ENCODE measurements at regions not wholly inside any gene's neighbourhood (a gene's known extent, or its start where the extent isn't known, plus 50 kb on each side); places are given as distances from the start of the nearest gene placed in this dataset.

GRCh38 chr12:40559865-40560264, 132.4 kb upstream of the CNTN1 start:
- DNase-seq, result no peak

DNA sequence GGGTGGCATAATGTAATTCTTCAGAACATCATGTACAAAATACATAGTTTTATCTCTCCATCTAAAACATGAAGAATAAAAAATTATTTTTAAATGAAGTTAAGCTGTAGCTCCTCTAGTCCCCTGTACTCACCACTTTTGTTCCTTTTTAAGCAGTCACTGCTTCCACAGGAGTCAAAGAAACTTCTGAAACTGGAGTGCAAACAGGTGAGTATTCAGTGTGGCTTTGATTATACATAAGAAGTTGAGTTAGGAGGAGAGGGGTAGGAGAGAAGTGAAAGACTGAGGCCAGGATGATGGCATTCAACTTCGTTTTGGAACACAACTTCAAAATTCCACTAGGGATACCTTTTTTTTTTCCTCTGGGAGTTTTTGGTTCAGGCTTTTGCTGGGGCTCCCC, 131.4 kb upstream of the CNTN1 start:
- no peak for DNase-seq

DNA sequence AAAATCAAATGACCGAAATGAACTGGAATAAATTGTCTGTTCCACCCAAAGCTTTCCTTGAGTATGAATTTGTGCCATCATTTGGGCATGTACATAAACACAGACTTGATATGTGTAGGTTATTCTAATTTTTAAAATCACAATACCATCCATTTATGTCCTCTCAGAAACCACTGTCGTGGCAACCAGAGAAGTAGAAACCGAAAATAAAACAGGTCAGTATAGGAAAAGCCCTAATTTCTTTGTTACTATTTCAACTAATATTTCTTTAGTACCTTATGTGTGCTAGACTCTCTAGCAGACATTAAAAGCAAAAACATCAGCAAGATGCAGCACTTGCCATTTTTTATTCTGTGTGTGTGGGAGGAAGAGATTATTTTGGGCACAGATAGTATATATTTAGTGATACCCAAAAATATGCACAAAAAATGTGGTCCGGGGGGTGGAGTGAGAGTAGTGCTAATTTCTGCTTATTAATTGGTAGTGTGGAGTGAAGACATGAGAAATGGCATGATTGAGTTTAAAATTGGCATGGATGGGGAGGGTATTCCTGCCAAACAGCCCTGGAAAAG, 130.8 kb upstream of the CNTN1 start:
- DNase-seq, result no peak

DNA sequence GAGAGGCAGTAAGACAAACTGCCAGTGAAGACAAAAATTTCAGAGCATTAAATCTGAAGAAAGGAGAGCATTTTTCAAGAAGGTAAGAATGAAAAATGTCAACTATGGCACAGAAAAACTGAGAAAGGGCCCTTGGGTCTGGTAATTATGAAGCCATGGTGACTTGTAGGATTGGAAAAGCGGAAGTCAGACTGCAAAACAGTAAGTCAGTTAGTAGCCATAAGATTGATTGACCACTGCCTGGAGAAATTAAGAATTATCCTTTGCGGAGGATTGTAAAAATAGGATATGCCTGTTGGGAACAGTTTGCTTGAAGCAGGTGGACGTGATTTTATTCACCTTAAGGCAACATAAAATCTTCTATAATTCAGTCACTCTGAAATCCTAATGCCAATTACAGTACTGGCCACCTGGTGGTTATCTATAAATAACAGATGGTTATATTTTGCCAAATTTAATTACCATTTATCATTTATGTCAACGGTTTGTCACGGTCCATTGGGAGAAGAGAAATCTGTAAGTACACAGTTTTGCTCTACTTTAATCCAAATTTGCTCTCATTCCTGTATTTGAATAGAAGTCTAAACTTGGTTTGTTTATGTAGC, 127.1 kb upstream of the CNTN1 start:
- no peak for DNase-seq

DNA sequence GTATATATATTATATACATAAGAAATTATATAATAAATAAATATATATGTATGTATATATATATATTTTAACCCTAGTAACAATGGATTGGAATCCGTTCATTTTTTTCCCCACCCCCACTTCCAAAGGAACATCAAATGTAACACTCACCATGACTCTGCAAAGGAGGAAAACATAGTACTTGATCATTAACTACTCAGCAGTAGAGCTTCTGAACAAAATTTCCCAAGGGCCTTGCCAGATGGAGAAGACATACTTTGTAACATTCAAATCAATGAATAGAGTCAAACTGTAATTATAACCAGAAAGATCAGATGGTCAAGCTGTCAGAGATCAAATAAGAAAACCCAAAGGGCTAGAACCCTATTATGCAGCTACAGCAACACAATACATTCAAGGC, 126.0 kb upstream of the CNTN1 start:
- no peak for DNase-seq

DNA sequence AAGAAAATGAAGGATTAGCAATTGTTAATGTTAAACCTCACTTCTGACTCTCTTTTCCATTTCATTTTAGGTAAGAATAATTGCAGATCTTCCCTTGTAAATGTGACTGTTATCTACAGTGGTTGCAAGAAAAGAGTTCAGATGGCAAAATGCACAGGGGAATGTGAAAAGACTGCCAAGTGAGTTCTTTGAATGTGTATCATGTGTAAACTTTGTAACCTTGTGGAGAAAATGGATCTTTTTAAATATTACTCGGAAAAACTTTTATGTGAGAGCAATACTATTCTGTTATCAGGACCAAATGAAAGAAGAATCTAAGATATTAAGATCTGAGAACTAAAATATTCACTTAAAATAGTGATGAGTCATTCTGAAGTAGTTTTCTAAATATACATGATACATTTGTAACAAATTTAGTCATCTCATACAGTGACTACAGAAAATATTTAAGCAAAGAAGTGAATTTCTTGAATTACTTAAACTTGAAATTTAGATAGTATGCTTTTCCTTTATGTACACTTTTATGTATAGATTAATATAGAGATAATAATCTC, 122.5 kb upstream of the CNTN1 start:
- no peak for DNase-seq

DNA sequence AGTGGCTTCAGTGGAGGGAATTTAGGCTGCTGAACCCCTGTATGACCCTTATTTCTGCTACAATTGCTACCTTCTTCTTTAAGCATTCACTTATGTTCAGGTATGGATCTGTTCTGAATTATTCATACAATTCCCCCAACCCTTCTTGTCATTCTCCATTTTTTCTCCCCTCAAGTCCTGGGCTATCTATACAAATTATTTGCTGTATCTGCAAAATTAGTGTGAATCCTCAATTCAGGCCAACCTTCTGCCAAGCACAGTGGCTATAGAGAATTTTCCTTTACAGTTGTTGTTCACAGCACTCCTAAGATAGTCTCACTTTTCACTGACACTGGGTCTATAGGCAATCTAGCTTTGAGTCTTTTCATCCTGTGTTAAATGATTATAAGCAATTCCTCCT, 119.2 kb upstream of the CNTN1 start:
- DNase-seq, result no peak

DNA sequence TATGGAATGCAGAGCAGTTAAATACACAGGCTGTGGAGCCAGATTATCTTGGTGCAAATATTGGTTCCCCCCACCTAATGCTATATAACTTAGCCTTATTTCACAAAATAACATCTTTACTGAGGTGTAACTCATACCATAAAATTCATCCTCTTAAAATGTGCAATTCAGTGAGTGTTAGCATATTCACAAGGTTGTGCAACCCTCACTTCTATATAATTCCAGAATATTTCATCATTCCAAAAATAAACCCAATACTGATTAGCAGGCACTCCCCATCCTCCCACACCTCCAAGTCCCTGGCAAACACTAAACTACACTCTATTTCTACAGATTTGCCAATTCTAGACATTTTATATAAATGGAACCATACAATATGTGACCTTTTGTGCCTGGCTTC, 116.3 kb upstream of the CNTN1 start:
- no peak for DNase-seq

GRCh38 chr12:40577834-40578233, 114.4 kb upstream of the CNTN1 start:
- no peak for DNase-seq

- DNase-seq, result no peak
Observed at GRCh38 chr12:40579687-40580086, 112.6 kb upstream of the CNTN1 start.

GRCh38 chr12:40580346-40580745, 111.9 kb upstream of the CNTN1 start:
- no peak for DNase-seq

- DNase-seq, result no peak
Observed at GRCh38 chr12:40581889-40582288, 110.3 kb upstream of the CNTN1 start.

- DNase-seq, result no peak
Observed at GRCh38 chr12:40583743-40584142, 108.5 kb upstream of the CNTN1 start.

- no peak for DNase-seq
Observed at GRCh38 chr12:40584763-40585162, 107.5 kb upstream of the CNTN1 start.

- DNase-seq, result no peak
Observed at GRCh38 chr12:40586823-40587222, 105.4 kb upstream of the CNTN1 start.

DNA sequence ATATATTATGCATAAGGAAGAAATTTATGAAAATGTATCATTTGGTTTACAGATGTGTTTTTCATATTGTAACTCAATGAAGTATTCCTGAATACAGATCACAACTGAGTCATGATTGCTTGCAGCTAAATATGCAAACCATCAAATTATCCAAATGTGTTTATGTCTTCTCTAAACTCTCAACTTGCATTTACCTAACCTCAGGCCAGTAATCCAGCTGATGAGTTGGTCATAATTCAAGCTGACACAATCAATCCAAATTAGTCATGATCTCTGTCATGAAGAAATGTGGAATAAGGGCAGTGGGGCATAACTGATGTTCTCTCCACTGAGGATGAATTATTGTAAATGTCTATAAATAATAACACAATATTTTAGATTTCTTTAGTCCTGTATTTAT, 104.8 kb upstream of the CNTN1 start:
- DNase-seq, result no peak

GRCh38 chr12:40587970-40588369, 104.3 kb upstream of the CNTN1 start:
- DNase-seq, result no peak

DNA sequence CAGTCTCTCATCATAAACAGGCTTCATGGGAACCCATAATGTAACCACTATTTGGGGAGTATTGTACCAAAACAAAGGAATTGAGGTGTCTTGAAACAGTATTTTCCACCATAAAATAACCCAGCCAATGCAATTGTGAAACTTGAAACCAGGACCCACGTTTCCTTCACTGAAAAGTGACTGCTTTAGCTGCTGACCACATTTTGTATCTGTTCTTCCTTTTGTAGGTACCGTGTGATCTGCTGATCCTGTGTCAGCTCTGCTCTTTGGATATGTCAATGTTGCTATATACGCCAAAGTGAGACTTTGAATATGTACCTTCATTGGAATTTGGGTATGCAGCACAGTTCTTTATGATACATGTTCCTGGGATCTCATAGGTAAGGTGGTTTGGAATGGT, 95.1 kb upstream of the CNTN1 start:
- no peak for DNase-seq

DNA sequence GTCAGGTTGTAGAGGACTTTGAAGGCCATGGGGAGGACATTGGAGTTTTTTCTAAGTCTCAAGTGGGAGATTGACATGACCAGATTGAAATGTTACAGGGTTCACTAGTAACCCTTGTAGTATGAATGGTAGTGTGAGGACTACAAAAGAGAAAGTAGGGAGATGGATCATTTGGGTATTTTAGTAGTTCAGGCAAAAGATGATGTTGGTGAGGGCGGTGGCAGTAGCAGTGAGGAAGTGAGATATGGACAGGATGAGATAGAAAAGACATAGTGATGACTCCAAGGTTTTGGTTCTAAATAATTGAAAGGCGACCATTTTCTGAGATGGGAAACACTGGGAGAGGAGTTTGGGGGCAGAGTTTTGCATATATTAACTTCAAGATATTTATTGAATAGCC, 94.2 kb upstream of the CNTN1 start:
- DNase-seq, result no peak

GRCh38 chr12:40602562-40602961, 89.7 kb upstream of the CNTN1 start:
- DNase-seq, result no peak

DNA sequence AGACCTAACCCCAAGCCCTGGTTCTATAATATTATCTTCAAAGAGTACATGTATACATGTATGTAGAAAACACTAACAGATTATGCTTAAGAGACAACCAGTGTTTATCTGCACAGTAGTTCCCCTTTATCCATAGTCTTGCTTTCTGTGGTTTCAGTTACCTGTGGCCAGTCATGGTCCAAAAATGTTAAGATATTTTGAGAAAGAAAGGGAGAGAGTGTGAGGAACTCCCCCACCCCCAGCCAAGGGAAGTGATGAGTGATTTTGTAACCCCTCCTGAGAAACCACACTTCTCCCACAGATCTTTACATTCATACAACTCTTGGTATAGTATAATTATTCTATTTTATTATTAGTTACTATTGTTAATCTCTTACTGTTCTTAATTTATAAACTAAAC, 77.3 kb upstream of the CNTN1 start:
- DNase-seq, result no peak

GRCh38 chr12:40615590-40615989, 76.6 kb upstream of the CNTN1 start:
- DNase-seq, result no peak

- no peak for DNase-seq
Observed at GRCh38 chr12:40616383-40616915, 75.8 kb upstream of the CNTN1 start.

GRCh38 chr12:40618636-40619035, 73.6 kb upstream of the CNTN1 start:
- no peak for DNase-seq

DNA sequence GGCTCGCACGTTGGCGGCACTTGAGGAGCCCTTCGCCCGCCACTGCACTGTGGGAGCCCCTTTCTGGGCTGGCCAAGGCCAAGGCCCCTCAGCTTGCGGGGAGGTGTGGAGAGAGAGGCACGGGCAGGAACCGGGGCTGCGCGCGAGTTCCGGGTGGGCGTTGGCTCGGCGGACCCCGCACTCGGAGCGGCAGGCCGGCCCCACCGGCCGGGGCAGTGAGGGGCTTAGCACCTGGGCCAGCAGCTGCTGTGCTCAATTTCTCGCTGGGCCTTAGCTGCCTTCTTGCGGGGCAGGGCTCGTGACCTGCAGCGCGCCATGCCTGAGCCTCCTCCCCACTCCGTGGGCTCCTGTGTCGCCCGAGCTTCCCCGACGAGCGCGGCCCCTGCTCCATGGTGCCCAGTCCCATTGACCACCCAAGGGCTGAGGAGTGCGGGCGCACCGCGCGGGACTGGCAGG, 71.6 kb upstream of the CNTN1 start:
- DNase-seq, result no peak
